GM19324 (cell line): ENCODE measurements at regions not wholly inside any gene's neighbourhood (a gene's known extent, or its start where the extent isn't known, plus 50 kb on each side); places are given as distances from the start of the nearest gene placed in this dataset.

Experiments used
- ATAC-seq: cut with Tn5 transposase; IDR thresholded peaks from one replicate; pipeline ENCODE4 v1.9.1; 2021; ENCODE audit warnings: mild to moderate bottlenecking, moderate library complexity; ENCODE audit not compliant: unreplicated experiment, low FRiP score

GRCh38 chr2:2642906-2643890 is 312.1 kb upstream of the MYT1L start:
- ATAC-seq, result no peak

GRCh38 chr2:2641541-2642410 is 310.7 kb upstream of the MYT1L start:
- no peak for ATAC-seq

DNA sequence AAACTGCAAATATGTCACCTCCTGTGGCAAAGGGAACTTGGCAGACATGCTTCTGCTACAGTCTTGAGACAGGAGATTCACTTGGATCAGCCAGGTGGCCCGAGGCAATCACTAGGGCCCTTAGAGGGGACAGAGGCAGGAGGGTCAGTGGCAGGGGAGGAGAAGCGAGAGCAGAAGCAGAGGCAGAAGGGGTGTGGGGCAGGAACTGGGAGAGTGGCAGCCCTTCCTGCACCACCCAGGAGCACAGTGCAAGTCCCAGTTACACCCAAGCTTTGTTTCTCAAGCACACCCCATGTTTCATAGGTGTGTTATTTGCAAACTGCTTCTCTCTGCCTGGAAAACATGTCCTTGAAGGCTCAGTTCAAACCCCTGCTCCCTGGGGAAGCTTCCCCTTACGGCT is 309.7 kb upstream of the MYT1L start:
- no peak for ATAC-seq

GRCh38 chr2:2640371-2640770 is 309.3 kb upstream of the MYT1L start:
- ATAC-seq, result no peak

DNA sequence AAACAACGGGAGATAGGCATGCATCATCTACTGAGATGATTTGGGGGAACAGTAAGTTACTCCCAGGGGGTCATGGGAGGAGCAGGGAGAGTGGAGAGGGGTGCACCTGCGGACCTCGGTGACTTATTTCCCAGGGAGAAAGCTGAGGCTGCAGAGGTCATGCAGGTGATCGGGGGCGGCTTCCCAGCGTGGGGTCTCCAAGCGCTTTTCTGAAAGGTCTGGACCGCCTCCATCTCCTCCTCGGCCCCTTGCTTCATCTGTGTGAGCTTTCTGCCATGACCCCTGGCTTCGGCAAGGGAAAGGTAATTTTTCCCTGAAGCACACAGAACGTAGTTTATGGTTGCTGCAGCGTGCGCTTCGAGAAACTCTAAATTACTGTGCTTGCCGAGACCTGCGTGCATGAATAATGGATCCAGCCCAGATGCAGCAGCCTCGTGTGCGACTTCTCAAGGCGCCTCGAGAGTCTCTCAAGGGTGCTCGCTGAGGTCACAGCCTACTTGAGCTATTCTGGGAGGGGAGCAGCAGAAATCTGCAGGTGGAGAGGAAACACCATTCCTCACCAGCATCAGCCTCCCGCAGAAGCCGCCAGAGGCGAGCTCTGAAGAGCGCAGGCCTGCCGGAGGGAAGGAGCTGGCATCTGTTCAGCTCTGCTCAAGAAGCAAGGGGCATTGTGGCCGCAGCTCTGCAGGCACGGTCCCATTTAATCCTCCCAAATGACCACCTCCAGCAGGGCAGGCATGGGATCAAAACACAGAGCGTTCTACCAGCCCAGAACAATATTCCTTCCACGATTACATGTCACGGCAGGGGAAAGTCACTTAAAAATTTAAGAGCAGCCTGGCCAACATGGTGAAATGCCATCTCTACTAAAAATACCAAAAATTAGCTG is 308.4 kb upstream of the MYT1L start:
- ATAC-seq, result no peak

DNA sequence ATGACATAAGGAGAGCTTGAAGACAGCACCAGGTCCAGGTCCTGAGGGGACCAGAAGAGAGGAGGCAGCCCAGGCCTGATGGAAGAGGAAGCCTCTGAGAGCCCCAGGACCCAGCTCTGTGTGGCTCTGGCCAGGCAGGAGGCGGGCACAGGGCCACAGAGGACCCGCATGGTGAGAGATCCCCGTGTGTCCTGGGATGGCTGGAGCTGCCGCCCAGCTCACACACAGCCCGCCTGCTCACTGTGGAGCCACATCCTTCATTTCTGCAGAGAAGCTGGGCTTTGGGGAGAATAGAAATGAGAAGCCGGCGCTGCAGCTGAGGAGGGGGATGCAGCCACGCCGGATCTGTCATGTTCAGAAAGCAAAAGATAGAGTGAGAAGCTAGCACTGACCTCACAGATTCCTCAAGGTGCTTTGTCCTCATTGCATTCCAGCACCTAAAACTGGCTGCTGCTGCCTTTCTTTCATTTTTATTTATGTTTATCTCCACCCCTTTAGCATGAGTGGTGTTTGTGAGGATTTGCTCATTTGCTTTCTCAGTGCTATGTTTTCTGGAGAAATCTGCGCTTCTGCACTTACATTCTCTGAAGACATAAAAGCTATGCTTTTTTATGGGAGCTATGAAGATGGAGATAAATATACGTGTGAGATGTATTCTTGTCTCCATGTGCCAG is 307.6 kb upstream of the MYT1L start:
- ATAC-seq, result no peak

DNA sequence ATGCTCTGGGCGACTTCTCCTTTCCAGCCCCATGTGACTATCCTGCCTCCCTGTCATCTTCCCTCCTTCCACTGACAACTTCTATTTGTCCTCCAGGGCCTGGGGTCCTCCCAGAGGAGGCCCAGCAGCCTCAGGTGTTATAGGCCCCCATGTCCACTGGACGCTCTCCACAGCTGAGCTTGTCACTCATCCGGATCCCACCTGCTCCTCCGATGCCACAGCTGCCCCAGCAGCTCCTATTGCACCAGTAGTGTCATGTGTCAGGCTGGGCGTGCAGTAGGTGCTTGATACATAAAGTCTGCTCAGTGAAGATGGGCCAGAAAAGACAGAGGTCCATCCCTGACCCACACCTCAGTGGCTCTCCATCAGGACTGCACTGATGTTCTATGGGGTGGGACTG is 305.7 kb upstream of the MYT1L start:
- ATAC-seq, result no peak

DNA sequence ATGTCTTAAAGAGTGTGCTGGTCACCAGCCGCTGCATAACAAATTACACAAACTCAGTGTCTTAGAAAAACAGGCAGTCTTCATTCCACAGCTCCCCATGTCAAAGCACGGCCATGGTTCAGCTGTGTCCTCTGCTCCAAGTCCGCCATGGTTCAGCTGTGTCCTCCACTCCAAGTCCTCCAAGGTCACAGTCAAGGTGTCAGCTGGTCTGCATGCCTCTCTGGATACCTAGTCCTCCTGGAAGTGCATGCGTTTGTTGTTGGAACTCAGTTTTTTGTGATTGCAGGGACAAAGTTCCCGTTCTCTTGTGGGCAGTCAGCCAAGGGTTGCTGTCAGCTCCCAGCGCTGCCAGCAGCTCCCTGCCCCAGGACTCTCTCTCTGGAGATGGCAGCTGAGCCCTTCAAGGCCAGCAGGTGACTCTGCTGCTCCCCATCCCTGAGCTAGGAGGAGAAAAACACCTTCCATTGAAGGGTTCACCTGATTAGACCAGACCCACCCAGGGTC is 304.0 kb upstream of the MYT1L start:
- ATAC-seq, result no peak

GRCh38 chr2:2633017-2633416 is 301.9 kb upstream of the MYT1L start:
- no peak for ATAC-seq

DNA sequence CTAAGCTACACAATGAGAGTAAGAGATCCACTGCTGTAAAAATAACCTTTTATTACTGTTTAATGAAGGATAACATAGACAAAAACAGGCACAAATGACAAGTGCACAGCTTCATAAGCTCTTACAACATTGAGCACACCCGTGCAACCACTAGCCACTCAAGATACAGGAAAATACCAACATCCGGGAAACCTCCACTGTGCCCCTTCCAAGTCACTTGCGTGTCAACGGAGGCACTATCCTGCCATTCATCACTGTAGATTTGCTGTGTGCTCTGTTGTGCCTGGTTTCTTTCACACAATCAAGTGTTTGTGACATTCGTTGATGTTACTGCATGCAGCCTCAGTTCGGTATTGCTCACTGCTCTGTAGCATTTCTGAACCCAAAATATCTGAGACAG is 292.9 kb upstream of the MYT1L start:
- no peak for ATAC-seq

GRCh38 chr2:2621855-2622254 is 290.8 kb upstream of the MYT1L start:
- peak; percentile 66 for ATAC-seq

- no peak for ATAC-seq
Measured at GRCh38 chr2:2620604-2621003, 289.5 kb upstream of the MYT1L start.

DNA sequence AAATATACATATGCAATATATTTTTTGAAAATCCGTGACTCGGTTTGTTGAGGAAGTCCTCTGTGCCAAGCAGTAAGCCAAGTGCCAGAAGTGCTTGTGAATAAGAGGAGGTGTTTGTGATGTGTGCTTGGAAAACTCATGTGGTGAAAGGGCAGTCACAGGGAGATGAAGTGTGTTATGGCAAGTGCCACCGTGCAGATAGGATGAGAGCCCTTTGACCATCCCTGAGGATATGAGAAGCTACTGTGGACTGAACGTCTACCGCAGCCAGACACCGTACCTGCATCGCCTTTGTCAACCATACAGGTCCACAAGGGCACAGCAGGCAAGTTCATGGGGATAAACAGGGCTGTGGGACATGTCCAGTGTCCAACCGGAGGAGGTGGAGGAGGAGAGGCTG is 288.9 kb upstream of the MYT1L start:
- no peak for ATAC-seq

DNA sequence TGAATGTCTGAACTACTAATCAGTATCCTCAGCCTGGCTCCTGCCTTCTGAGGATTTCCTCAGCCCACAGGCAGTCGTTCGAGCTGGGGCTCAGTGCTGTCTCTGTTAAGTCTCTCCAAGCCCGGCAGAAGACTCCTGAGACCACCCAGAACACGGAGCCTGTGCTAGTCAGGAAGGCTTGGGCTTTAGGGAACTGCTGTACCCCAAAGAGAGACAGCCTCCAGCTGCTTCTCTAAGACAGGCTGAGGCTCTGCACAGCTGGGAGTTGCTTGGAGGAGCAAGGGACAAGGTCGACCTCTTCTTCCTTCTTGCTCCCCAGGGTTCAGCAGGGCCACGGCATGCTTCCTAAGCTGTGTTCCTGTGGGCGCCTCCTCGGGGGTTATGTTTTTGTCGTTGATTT is 283.4 kb upstream of the MYT1L start:
- no peak for ATAC-seq

- peak; percentile 93 for ATAC-seq
Measured at GRCh38 chr2:2613279-2614199, 282.5 kb upstream of the MYT1L start.

- ATAC-seq, result no peak
Measured at GRCh38 chr2:2610751-2611150, 279.7 kb upstream of the MYT1L start.

GRCh38 chr2:2600366-2600765 is 269.3 kb upstream of the MYT1L start:
- no peak for ATAC-seq

DNA sequence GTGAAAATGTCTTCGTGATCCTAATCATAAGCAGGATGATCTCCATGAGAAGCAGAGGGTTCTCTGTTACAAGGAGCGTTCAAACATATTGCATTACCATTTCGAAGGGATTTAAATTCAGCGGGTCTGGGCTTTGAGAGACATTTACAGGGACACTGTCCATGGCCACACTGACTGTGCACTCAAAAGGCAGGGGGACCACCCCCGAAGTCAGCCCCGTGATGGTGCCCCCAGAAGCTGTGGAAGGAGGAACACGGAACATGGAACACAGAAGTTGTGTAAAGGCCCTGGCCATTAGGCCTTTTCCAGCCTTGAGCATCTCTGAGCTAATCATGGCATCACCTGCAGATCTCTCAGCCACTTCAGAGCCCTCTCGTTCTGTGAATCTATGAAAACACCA is 268.4 kb upstream of the MYT1L start:
- ATAC-seq, result no peak

DNA sequence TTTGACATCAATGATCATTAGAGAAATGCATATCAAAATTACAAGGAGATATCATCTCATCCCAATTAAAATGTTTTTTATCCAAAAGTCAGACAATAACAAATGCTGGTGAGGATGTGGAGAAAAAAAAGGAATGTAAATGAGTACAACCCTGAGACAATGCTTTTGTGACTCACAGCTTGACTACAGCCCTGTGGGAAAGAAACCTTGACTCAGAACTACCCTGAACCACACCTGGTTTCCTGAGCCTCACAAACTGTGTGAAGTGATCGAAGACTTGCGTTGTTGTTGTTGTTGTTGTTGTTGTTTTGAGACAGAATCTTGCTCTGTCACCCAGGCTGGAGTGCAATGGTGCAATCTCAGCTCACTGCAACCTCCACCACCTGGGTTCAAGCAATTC is 266.6 kb upstream of the MYT1L start:
- no peak for ATAC-seq
